ENCODE measurements at regions not wholly inside any gene's neighbourhood (a gene's known extent, or its start where the extent isn't known, plus 50 kb on each side); places are given as distances from the start of the nearest gene placed in this dataset.

- TF ChIP-seq PHF8 (conservative IDR thresholded peaks at IDR 0.05; ENCODE audit: low read depth, low read length) (no peak), EP300 (IDR thresholded peaks at IDR 0.05; ENCODE audit: borderline replicate concordance in 1 of 2, low read depth in 2 of 2, low read length in 2 of 2) (no peak), RXRA (IDR thresholded peaks at IDR 0.05; ENCODE audit: insufficient read depth, low read depth, low read length) (no peak)
Measured at GRCh38 chr13:44769686-44770085, 193.6 kb upstream of the TSC22D1 start.
